HG02973 (cell line): ENCODE measurements at regions not wholly inside any gene's neighbourhood (a gene's known extent, or its start where the extent isn't known, plus 50 kb on each side); places are given as distances from the start of the nearest gene placed in this dataset.
"Not testable (repeated sequence)": the region's sequence is repeated elsewhere in the genome, so short reads cannot be mapped to it uniquely, and the experiment has no call there.

ENCODE experiments used
- ATAC-seq: cut with Tn5 transposase; IDR thresholded peaks from one replicate; pipeline ENCODE4 v1.9.1; 2021; ENCODE audit warnings: moderate library complexity; ENCODE audit not compliant: unreplicated experiment

DNA sequence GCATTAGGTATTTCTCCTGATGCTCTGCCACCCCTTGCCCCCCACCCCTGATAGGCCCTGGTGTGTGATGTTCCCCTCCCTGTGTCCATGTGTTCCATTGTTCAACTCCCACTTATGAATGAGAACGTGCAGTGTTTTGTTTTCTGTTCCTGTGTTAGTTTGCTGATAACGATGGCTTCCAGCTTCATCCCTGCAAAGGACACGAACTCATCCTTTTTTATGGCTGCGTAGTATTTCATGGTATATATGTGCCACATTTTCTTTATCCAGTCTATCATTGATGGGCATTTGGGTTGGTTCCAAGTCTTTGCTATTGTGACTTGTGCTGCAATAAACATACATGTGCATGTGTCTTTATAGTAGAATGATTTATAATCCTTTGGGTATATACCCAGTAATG, 109.7 kb upstream of the PITX1 start:
- not testable (repeated sequence) for ATAC-seq

DNA sequence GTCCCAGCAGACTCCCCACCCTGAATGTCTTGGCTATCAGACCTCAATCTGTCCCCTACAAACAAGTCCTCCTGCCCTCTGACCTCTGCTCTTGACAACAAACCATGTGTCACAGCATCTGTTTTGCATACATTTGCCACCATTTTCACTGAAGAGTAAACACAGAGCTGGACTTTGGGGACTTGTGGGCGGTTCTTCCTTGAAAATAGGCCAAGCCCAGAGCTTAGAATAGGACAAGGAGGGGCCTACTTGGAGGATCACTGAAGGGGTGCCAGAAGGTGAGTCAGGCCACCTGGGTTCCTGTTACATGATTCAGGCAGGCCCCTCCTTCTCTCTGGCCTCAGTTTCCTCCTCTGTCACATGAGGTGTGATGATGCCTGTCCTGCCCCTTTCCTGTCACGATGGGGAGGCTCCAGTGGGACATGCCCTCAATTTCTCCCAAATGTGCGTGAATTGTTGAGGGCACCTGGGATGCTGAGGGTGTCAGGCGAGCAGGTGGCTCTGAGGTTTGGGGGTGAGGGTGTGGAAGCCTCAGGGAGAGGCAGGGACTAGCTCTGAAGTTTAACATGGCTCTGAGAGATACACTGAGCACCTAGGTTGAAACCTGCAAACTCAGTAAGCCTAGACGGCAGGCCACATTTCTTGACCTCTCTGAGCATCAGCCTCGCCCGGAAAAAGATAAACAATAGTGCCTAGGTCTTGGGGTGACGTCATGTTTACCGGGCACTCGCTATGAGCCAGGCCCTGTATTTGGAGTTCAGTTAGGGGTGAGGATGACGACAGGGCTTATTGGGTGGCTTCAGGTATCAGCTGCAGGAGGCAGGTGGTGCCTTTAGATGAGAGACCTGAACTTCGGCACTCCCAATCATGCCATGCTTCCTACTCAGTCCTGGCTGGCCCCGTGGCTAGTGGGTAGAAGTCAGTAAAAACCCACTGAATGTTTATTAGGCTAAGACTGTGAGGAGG, 107.6 kb upstream of the PITX1 start:
- ATAC-seq: no peak

DNA sequence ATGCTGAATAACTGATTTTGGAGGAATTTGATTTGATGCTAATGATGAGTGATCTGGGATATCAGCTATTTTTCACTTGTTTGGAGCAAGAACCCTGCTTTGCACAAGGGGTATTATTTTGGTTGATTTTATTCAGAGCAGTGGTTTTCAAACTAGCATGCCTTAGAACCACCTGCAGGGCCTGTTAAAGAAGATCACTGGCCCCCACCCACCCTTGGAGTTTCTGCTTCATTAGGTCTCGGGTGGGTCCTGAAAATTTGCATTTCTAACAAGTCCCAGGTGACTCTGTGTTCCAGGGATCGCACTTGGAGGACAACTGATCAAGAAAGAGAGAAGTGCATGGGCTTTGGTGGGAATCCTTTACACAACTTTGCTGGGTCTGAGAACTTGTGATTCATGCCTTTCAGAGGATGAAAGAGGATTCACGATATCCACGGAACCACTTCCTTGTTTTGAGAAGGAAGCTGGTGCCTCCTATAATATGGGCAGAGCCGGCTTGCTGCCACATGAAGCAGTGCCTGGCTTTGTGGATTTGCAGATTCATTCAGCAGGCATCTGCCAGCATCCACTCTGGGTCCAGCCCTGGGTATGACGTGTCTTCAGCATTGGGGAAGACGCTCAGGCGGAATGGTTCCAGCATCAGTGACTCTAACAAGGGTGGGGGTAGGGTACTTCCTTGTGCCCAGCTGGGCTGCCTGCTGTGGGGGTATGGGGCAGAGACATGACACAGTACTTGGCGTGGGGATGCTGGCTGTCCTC, 106.6 kb upstream of the PITX1 start:
- no peak for ATAC-seq

DNA sequence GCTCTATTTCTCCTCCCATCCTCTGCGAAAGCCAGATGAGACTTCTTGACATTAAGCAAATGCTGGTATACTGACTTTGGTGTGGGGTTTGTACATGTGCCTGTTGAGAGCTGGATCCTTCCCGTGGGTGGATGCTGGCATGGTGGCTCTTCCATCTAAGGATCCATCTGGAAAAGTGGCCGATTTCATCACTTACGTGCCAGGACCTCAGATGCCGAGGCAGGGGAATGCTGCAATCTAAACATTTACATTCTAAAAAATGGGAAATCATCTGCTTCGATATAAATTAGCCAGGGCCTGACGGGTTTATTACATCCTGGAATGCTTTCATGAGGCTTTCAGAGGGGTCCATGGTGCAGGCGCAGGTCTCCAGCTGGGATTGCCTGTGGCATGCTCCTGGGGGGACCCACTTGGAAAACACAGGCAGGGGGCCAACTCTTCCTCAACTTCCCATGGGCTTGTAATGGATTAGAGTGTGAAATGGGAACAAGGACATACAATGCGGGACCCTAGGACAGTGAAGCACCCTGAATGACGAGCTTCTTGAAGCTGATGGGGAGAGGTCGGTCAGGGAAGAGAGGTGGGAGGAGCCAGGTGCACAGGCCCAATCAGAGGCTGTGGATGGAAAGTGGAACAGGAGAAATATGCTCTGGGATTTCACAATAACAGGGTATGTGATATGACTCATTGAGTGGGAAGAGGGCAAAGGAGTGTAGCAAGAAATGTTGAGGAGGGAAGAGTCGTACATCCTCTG, 105.5 kb upstream of the PITX1 start:
- no peak for ATAC-seq

DNA sequence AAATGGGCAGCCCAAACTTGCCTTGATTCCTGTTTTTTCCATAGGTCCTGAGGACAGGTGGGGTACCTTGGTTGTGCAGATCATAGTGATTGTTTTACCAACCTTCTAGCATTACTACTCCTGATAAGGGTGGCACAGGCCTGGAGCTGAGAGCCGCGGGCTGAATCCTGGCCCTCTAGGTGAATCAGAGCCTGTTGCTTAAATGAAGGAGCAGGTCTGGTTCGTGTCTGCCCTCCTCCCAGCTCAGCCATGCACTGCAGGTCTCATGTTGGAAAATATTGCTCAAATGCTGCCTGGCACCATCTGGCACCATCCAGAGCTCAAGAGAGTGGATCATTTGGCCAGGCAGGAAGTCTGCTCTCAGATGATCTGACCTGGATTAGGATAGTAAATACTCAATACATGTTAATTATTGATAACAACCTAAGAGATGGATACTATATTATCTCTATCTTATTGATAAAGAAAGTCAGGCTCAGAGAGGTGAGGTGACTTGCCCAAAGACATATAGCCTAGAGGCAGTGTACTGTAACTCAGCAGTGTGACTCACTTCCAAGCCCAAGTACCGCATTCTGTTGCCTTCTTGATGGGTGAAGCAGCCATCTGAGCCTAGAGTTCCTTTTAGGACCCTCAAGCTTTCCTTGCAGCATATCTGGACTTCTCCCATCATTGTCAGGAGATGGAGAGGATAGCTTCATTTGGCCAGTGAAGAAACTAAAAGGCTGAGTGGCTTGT, 104.3 kb upstream of the PITX1 start:
- ATAC-seq: no peak

DNA sequence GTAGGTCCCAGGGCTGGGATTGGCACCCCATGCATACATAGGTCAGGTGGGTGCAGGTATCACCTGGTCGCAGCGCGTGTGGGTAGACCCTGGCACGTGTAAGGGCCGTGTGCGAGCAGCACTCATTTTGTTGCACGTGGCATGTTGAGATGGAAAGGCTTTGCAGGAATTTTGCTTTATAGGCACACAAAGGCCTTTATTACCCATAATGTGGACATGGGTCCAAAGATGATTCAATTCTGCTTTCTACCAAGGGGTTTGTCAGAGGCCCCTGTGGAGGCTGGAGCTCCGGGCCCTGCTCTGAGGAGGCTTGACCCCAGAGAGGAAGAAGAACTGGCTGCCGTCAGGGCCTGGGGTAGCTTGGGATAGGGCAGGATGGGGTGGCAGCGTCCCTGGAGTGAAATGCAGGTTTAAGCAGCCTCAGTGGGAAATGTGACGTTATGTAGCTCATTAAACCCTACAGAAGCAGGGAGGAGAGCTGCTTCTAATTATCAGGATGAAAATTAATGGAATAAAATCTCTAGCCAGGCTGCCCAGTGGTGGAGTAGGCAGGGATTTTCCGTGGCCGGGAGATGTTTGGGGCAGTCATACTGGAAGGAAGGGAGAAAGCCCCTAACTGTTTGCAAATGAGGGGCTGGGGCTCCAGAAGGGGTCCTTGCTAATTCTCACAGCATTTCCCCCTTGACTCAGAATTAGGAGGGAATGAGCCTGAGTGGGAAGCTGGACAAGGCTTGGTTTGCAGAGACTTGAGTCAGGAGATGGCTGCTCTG, 103.3 kb upstream of the PITX1 start:
- no peak for ATAC-seq

DNA sequence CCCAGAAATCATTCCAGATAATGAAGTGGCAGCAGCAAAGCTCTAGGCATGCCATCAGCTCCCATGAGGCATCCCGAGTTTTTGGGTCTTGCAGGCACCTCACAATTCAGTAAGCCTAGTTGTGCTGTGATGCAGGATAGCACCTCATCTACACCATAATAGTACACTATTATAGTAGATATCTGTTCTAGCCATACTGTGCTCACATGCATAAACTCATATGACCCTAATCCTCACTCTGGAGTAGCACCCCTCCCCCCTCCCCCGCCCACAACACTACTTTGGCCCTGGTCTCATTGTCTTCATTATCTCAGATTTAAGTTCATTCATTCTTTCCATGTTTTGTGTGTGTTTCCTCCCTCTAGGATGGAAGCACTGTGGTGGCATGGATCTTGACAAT, 102.5 kb upstream of the PITX1 start:
- no peak for ATAC-seq

DNA sequence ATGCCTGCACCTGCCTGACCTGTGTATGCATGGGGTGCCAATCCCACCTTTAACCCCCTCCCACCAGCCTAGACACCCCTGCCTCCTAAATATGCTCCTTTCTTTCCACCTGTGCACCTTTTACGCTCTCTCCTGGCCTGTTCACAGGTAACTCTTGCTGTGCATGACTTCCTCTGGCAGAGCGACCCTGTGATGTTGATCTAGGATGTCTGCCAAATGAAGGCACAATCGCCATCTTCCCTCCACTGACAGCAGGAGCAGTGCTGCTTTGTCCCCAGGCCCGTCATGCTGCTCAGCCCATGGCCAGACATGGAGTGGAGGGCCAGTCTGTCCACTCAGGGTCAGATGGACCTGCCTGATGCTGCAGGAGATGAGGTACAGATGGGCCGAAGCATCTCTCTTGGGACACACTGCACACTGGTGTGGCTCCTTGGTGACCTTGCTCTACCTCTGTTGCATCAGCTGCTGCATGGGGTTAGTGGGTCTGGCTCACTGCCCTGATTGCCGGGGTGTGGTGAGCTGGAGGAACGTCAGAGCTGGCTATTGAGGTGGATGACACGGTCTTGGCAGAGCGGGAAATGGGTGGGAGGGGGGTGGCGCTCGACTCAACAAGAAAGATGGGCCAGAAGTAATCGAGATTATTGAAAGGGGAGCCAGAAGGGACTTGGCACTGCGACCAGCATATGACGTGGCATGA, 101.7 kb upstream of the PITX1 start:
- no peak for ATAC-seq

DNA sequence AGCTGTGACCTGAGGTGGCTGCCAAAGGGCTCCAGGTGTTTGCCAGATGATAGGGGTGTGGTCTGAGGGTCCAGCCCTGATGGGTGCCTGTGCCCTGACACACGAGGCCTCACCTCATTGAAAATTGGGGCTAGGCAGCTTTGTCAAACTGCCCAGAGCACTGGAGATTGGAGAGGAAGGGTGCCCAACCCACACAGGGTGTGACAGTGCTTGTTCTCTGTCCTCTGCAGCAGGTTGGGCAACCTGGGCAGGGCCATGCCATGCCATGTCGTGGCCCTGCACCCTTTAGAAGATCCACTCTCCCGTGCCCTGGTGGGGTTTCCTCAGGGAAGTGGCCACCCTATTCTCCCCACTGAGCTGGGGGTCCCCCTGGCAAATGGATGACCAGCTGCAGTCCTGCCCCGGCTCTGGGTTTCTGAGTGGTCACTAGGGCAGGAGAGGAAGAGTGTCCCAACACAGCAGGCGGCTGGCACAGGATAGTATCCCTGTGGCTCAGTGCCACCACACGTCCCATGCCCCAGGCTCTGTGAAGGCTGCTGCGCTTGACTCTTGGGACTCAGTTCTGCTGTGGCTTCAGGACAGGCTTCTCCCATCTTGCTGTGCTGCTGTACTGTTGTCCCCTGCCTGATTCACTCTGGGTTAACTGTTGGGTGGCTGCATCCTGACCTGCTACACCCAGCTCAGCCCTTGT, 100.8 kb upstream of the PITX1 start:
- no peak for ATAC-seq

DNA sequence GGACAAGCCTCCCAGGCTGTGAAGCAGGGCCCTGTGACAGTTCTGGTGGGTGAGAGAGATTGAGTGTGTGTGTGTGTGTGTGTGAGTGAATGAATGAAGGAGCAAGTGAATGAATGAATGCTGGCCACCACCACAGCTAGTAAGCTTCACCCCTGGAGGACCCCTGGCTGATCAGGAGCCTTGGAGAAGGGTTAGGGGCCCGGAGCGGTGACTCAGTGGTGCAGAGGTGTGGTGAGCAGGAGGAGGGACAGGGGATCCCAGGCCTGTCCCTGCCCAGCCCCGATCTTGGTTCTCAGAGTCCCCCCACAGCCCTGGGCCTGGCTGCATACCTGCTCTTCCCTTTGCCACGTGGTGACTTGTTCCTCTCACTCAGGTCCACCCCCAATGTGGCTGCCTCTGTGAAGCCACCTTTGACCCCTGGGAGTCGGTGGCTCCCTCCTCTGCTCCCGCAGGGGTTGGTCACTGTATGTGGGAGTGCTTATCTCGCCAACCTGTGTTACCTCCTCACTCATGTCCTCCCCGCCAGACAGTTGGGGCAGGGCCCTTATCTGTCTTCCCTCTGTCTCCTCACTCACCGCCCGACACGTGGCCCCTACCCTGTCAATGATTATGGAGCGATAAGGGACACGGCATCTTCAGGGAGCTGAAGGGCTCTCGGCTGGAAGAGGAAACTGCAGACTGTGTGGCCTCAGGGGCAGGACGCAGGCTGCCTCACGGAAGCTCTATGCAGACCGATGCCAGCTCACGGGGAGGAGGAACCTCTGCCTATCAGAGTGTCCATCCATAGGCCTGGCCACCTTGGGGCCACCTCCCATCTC, 99.9 kb upstream of the PITX1 start:
- no peak for ATAC-seq

DNA sequence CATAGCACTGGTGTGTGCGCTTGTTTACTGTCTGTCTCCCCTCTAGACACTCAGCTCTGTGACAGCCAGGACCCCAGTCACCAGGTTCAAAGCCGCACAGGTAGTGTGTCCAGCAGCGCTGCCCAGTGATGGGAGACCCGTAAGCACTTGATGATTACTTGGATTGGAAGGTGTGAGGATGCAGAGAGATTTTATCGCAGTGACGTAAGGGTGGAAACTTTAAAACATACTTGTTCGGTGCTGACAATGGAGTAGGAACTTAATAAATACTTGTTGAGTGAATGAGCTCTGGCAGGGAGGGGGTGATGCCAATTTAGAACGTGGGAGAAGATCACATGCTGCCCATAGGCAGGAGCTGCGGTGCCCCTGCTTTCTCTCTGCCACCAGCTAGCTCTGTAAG, 99.2 kb upstream of the PITX1 start:
- ATAC-seq: no peak

DNA sequence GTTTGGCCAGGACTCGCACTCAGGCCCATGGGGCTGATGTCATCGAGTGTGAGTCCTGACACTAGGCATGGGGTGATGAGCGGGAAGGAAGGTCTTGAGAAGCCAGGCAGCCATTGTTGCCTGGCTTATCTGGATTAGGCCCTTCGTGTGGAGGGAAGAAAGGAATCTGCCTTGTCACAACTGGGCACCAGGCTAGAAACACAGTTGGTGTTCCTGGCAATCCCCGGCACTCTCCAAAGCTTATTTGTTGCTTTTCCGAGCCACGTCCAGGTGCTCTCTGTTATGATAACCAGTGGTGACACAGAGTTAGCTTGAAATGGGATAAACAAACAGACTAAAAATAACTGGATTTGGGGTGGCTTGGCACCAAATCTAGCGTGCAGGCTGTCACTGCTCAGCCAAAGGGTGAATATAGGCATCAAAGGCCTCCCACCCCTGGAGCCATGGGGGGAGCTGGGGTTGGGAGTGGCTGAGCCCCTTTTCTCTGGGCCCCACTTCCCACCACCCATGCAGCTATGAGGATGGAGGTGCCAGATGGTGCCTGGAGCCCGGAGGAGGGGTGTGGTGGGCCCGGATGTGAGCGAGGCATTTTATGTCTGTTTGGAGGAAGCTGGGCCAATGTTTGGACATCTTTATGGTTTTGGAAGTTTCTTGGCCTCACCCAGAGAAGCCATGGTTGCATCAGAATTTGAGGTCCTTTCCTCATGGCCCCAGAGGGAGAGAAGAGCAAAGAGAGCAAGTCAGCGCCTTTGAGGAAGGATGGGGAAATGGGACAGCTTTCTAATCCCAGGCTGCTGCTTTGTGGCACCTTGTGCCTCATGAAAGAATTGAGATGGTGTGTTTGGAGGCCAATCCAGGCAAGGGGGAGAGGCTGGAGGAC, 98.0 kb upstream of the PITX1 start:
- ATAC-seq: no peak

DNA sequence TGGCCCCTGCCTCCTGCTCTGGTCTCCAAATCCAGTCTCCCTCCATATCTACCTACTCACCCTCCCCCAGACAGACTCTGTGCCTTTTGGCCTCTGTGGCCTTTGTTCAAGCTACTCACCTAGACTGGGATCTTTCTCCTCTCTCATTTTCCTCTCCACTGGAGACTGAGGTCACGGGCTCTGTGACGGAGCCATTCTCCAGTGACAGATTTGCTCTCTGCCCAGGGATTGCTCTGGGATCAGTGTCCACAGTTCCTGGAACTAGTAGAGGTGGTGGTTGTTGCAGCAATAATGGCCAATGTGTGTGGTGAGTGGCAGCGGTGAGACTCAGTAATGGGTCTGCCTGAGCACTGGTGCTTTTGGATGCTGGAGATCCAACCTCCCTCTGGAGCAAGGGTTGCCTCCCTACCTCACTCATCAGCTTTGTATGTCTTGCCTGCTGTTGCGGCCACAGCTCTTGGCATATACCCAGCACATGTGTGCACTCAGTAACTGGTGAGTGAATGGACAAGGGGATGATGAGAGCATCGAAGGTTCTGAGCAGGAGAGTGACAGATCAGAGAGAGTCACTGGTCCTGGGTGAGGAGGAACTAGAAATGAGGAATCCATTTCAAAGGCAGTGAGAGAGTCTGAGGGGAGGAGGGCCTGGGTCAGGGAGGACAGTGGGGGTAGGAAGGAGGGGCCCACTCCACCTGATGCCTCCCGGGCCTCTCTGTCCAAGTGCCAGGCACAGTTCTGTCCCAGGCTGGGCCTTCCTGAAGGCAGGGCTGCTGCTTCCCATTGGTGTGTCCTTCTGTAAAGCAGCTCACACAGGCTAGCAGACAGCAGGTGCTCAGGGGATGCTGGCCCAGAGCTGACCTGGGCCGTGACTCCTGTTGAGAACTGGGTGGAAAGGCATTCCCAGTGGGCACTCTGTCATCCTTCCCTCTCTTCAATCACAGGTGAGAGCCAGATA, 96.5 kb upstream of the PITX1 start:
- no peak for ATAC-seq

DNA sequence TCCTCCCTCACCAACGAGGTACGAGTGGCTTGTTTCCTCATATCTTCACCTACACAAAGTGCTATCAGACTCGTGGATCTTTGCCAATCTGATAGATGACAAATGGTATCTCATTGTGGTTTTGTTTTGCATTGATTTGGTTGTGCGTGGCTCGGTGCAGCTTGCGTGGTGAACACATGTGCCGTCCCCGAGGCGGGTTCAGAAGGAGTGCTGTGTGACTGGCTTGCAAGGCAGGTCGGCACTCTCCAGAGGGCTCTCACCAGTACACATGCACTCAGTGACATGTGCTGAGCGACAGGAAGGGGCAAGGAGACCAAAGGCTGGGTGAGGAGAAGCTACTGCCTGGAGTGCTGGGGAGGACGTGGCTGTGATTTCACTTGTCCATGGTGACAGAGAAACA, 95.3 kb upstream of the PITX1 start:
- no peak for ATAC-seq

DNA sequence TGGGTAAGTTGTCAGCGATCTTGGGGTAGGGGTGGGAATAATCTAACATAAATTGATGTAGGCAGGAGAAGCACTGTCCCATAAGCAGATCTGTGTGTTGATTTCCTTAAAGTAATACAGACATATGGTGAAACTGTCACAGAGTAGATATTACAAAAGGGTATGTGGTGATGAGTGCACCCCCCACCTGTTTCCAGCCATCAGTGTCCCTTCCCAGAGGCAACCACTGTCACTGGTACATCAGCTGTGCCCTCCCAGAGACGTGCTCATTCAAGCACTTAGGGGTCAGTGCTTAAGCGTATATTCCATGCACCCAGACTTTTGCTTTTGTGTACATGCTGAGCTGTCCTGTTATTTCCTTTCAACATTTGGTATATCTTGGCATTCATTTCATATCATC, 94.3 kb upstream of the PITX1 start:
- no peak for ATAC-seq
